Mesothelial cell of epicardium (in vitro differentiated cells): ENCODE measurements at regions not wholly inside any gene's neighbourhood (a gene's known extent, or its start where the extent isn't known, plus 50 kb on each side); places are given as distances from the start of the nearest gene placed in this dataset.
A peak's percentile ranks its signal among the peaks of the same experiment; 100 is the strongest.

Experiments
- DNase-seq, 2 experiments: peaks; one replicate each; pipeline ENCODE4 v3.0.0; 2021; ENCODE audit warnings: low spot score in 2 of 2; ENCODE audit not compliant: unreplicated experiment in 2 of 2
- H3K27ac Mint-ChIP-seq: 2 replicates; pipeline ENCODE4 v1.8.0; 2021; ENCODE audit warnings: mixed read lengths
- H3K27me3 Mint-ChIP-seq: 2 replicates; pipeline ENCODE4 v1.8.0; 2021; ENCODE audit warnings: low read depth, mixed read lengths
- H3K36me3 Mint-ChIP-seq: 2 replicates; pipeline ENCODE4 v1.8.0; 2021; ENCODE audit warnings: mixed read lengths
- H3K4me1 Mint-ChIP-seq: 2 replicates; pipeline ENCODE4 v1.8.0; 2021; ENCODE audit warnings: mixed read lengths
- H3K4me3 Mint-ChIP-seq: 2 replicates; pipeline ENCODE4 v1.8.0; 2021; ENCODE audit warnings: mild to moderate bottlenecking, moderate library complexity, mixed read lengths
- H3K9me3 Mint-ChIP-seq: 2 replicates; pipeline ENCODE4 v1.8.0; 2021; ENCODE audit warnings: mixed read lengths
- CTCF ChIP-seq: fragments of 200-600 bp; sonication (generic); IDR thresholded peaks from one replicate; pipeline ENCODE4 v1.5.0; 2021; ENCODE audit warnings: antibody characterized with exemption; ENCODE audit not compliant: unreplicated experiment

DNA sequence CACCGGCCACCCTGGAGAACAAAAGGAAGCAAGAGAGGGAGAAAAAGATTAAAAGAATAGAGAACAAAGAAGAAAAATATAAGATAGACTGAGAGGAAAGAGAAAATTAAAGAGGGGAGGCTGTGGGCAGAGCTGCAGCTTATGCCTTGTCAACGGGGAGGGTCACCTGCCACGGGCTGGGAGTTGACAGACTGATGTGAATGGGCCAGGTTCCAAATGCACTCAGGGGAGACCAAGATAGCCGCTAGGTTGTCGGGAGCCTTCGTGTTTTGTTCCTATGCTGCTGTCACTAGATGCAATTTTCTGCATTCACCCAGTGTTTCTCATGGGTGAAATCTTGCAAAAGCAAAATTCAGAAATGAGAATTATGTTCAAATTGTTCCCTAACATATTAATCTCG, 119.6 kb upstream of the MTHFD1L start:
- Mint-ChIP-seq H3K4me1 (peaks cover 59% of the 10 kb centered on the region), H3K27me3 (no peaks in the 10 kb centered on the region), H3K9me3 (no peaks in the 10 kb centered on the region), H3K27ac (peak overlapping the region; percentile 96), H3K4me3 (peak overlapping the region; percentile 20), H3K36me3 (peaks cover 7% of the 10 kb centered on the region)
- no peak for TF ChIP-seq CTCF
- no peak for DNase-seq

- TF ChIP-seq CTCF = no peak
- H3K9me3 Mint-ChIP-seq = no peaks in the 10 kb centered on the region
- DNase-seq = no peak
- peak overlapping the region; percentile 96 for H3K27ac Mint-ChIP-seq
- H3K4me1 Mint-ChIP-seq = peaks cover 59% of the 10 kb centered on the region
- peaks cover 4% of the 10 kb centered on the region for H3K36me3 Mint-ChIP-seq
- H3K4me3 Mint-ChIP-seq = peak overlapping the region; percentile 3
- no peaks in the 10 kb centered on the region for H3K27me3 Mint-ChIP-seq
These were observed 118.3 kb upstream of the MTHFD1L start for GRCh38 chr6:150747155-150747554.

DNA sequence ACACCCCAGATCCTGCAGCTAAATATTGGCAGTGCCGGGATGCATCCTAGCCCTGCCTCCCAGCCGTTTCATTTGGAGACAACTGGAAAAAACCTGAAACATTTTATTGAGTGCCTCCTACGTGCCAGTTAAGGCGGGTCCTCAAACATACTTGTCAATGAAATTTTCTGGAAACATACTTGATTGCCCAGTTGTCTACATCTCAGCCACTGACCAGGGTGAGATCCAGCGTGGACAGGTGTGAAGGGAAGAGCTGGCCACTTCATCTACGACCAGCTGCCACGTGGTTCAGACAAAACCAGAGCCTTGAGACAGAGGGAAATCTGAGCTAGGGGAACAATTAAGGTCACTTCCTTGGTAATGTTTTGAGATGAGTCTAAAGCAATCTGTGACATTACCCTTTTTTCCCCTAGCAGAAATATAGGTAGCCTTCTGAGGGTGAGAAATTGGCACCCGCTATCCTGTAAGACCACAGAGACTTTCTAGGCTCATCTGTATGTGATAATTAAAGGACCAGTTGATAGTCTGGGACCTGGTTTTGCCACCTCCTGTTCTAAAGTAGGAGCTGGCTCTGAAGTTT, 116.3 kb upstream of the MTHFD1L start:
- H3K4me1 Mint-ChIP-seq = peaks cover 74% of the 10 kb centered on the region
- no peak for DNase-seq
- H3K27me3 Mint-ChIP-seq = no peaks in the 10 kb centered on the region
- H3K36me3 Mint-ChIP-seq = no peaks in the 10 kb centered on the region
- no peaks in the 10 kb centered on the region for H3K9me3 Mint-ChIP-seq
- H3K27ac Mint-ChIP-seq = peak overlapping the region; percentile 73
- TF ChIP-seq CTCF = no peak
- H3K4me3 Mint-ChIP-seq = no peak overlapping the region

- no peak for DNase-seq
- no peak for TF ChIP-seq CTCF
- Mint-ChIP-seq H3K4me1 (peaks cover 70% of the 10 kb centered on the region), H3K36me3 (no peaks in the 10 kb centered on the region), H3K27me3 (no peaks in the 10 kb centered on the region), H3K9me3 (no peaks in the 10 kb centered on the region), H3K27ac (peak overlapping the region; percentile 94), H3K4me3 (no peak overlapping the region)
These were observed 114.2 kb upstream of the MTHFD1L start for GRCh38 chr6:150751296-150751695.

GRCh38 chr6:150752409-150752808, 113.1 kb upstream of the MTHFD1L start:
- no peaks in the 10 kb centered on the region for H3K9me3 Mint-ChIP-seq
- no peaks in the 10 kb centered on the region for H3K27me3 Mint-ChIP-seq
- peaks cover 63% of the 10 kb centered on the region for H3K4me1 Mint-ChIP-seq

More at GRCh38 chr6:150752409-150752808, 113.1 kb upstream of the MTHFD1L start:
- no peak for TF ChIP-seq CTCF
- DNase-seq = no peak
- H3K27ac Mint-ChIP-seq = peak overlapping the region; percentile 90
- H3K4me3 Mint-ChIP-seq = peak overlapping the region; percentile 36
- no peaks in the 10 kb centered on the region for H3K36me3 Mint-ChIP-seq
